ENCODE measurements at regions not wholly inside any gene's neighbourhood (a gene's known extent, or its start where the extent isn't known, plus 50 kb on each side); places are given as distances from the start of the nearest gene placed in this dataset.

- TF ChIP-seq CTCF (IDR thresholded peaks at IDR 0.05): no peak
- no peak for TF ChIP-seq POLR2A (IDR thresholded peaks at IDR 0.05)
These were observed 77.1 kb upstream of the SLC22A23 start for GRCh38 chr6:3533981-3534380.

Data from testis (tissue), 2 donors.